ENCODE measurements at regions not wholly inside any gene's neighbourhood (a gene's known extent, or its start where the extent isn't known, plus 50 kb on each side); places are given as distances from the start of the nearest gene placed in this dataset.

- Histone ChIP-seq H3K9ac (ENCODE audit: low read length) (no peak overlapping the region), H3K9me2 (replicated peaks; ENCODE audit: insufficient read depth, low read length) (no peaks in the 10 kb centered on the region), H3K36me3 (replicated peaks; ENCODE audit: insufficient read depth, low read length) (no peaks in the 10 kb centered on the region), H3K9me3 (replicated peaks; ENCODE audit: insufficient read depth, low read length) (no peaks in the 10 kb centered on the region), H3K27ac (ENCODE audit: low read length) (no peak overlapping the region), H3F3A (ENCODE audit: insufficient read depth, low read length) (no peaks in the 10 kb centered on the region), H2AFZ (ENCODE audit: low read length) (no peak overlapping the region), H3K4me1 (ENCODE audit: low read length) (no peaks in the 10 kb centered on the region), H3K4me3 (ENCODE audit: low read length) (no peak overlapping the region), H3K4me2 (ENCODE audit: low read depth, low read length) (no peak overlapping the region), H3K79me2 (ENCODE audit: low read length) (no peaks in the 10 kb centered on the region), H3K27me3 (replicated peaks; ENCODE audit: insufficient read depth, low read length) (peaks cover 8% of the 10 kb centered on the region), H4K20me1 (ENCODE audit: insufficient read depth, low read length) (no peaks in the 10 kb centered on the region)
- TF ChIP-seq CTCF (IDR thresholded peaks at IDR 0.05; ENCODE audit: low read length), result no peak
- no peak for TF ChIP-seq EZH2phosphoT487 (IDR thresholded peaks at IDR 0.05; ENCODE audit: low read length)
- no peak for TF ChIP-seq EZH2 (optimal IDR thresholded peaks at IDR 0.05; ENCODE audit: low read depth, low read length)
- DNase-seq, result no peak
Measured at GRCh38 chr6:28738396-28738765, 185.4 kb downstream of the TRIM27 start.

DNA sequence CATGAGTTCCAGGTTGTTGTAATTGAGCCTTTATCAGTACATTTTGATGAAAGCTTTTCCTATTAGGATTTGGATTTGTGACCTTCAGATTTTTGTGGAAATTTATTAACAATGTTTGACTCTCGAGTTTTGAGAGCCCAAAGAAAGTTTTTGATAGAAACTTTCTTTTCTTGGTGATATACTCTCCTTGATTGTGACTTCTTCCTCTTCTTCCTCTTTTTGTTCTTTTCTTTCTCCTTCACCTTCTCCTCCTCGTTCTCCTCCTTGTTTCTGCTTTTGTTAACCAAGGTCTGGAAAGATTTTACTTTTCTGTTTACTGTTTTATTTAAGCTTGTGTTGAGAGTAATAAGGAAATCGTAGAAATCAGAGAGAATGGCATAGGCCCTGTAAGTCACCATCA, 182.4 kb downstream of the TRIM27 start:
- no peak overlapping the region for H3K27ac ChIP-seq (ENCODE audit: low read length)
- no peak for TF ChIP-seq EZH2 (optimal IDR thresholded peaks at IDR 0.05; ENCODE audit: low read depth, low read length)
- TF ChIP-seq EZH2phosphoT487 (IDR thresholded peaks at IDR 0.05; ENCODE audit: low read length), result no peak
- no peak for TF ChIP-seq CTCF (IDR thresholded peaks at IDR 0.05; ENCODE audit: low read length)
- no peak overlapping the region for H2AFZ ChIP-seq (ENCODE audit: low read length)
- H3K4me2 ChIP-seq (ENCODE audit: low read depth, low read length), result no peak overlapping the region
- H3K9ac ChIP-seq (ENCODE audit: low read length), result no peak overlapping the region
- H3K79me2 ChIP-seq (ENCODE audit: low read length), result no peaks in the 10 kb centered on the region
- no peak overlapping the region for H3K4me3 ChIP-seq (ENCODE audit: low read length)
- H3K27me3 ChIP-seq (replicated peaks; ENCODE audit: insufficient read depth, low read length), result no peaks in the 10 kb centered on the region
- H3K4me1 ChIP-seq (ENCODE audit: low read length), result no peaks in the 10 kb centered on the region
- no peaks in the 10 kb centered on the region for H3K9me3 ChIP-seq (replicated peaks; ENCODE audit: insufficient read depth, low read length)
- no peaks in the 10 kb centered on the region for H3K9me2 ChIP-seq (replicated peaks; ENCODE audit: insufficient read depth, low read length)
- no peaks in the 10 kb centered on the region for H3K36me3 ChIP-seq (replicated peaks; ENCODE audit: insufficient read depth, low read length)
- DNase-seq, result no peak
- H4K20me1 ChIP-seq (ENCODE audit: insufficient read depth, low read length), result no peaks in the 10 kb centered on the region
- no peaks in the 10 kb centered on the region for H3F3A ChIP-seq (ENCODE audit: insufficient read depth, low read length)

DNA sequence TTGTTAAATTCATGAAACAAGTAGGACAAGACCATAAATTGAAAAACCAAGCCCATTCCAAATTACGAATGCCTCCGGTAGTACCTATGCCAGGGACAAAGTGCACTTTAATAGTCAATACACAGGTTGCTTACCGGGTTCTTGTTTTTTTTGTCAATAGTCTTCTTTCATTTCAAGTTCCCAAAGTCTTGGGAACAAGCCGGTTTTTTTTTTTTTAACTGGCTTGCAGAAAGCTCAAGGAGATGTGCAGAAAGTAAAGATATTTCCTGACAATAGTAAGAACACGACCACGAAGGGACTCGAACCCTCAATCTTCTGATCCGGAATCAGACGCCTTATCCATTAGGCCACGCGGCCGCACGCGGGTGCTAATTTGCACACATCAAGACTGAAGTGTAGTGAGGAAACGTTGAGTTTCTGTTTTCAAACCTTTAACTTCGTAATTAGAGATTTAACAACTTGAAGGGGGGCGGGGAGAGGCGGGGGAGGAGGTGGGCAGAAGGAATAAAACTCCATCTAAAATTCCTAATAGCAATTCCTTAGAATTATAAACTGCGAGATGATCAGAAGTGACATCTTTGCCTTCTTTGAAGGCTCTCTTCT, 181.0 kb downstream of the TRIM27 start:
- Histone ChIP-seq H3K27me3 (replicated peaks; ENCODE audit: insufficient read depth, low read length) (no peaks in the 10 kb centered on the region), H3K4me3 (ENCODE audit: low read length) (no peak overlapping the region), H3K9me3 (replicated peaks; ENCODE audit: insufficient read depth, low read length) (no peaks in the 10 kb centered on the region), H3K4me2 (ENCODE audit: low read depth, low read length) (no peak overlapping the region), H3K79me2 (ENCODE audit: low read length) (no peaks in the 10 kb centered on the region), H3K36me3 (replicated peaks; ENCODE audit: insufficient read depth, low read length) (no peaks in the 10 kb centered on the region), H2AFZ (ENCODE audit: low read length) (no peak overlapping the region), H3K4me1 (ENCODE audit: low read length) (no peaks in the 10 kb centered on the region), H3K27ac (ENCODE audit: low read length) (no peak overlapping the region), H3K9me2 (replicated peaks; ENCODE audit: insufficient read depth, low read length) (no peaks in the 10 kb centered on the region), H3K9ac (ENCODE audit: low read length) (no peak overlapping the region), H3F3A (ENCODE audit: insufficient read depth, low read length) (no peaks in the 10 kb centered on the region), H4K20me1 (ENCODE audit: insufficient read depth, low read length) (no peaks in the 10 kb centered on the region)
- DNase-seq, result no peak
- TF ChIP-seq EZH2phosphoT487 (IDR thresholded peaks at IDR 0.05; ENCODE audit: low read length) (no peak), CTCF (IDR thresholded peaks at IDR 0.05; ENCODE audit: low read length) (no peak), EZH2 (optimal IDR thresholded peaks at IDR 0.05; ENCODE audit: low read depth, low read length) (no peak)
